ENCODE measurements at regions not wholly inside any gene's neighbourhood (a gene's known extent, or its start where the extent isn't known, plus 50 kb on each side); places are given as distances from the start of the nearest gene placed in this dataset.

- TF ChIP-seq CTCF (IDR thresholded peaks at IDR 0.05 in 8 of 11, conservative IDR thresholded peaks at IDR 0.05 in 3 of 11) (no peak), POLR2A (IDR thresholded peaks at IDR 0.05) (no peak)
Observed at GRCh38 chr1:57729181-57729580, 305.3 kb upstream of the DAB1 start.

Measured in spleen (tissue), 7 donors.